ENCODE measurements at regions not wholly inside any gene's neighbourhood (a gene's known extent, or its start where the extent isn't known, plus 50 kb on each side); places are given as distances from the start of the nearest gene placed in this dataset.
A peak's percentile ranks its signal among the peaks of the same experiment; 100 is the strongest.

GRCh38 chr15:72859017-72859756 lies 75.6 kb upstream of the ADPGK start:
- TF ChIP-seq CTCF (IDR thresholded peaks at IDR 0.05; ENCODE audit: insufficient read depth, low read length): no peak
- DNase-seq (ENCODE audit: low read depth): no peak
- no peak overlapping the region for H3K4me3 ChIP-seq (ENCODE audit: low read depth, low read length)

DNA sequence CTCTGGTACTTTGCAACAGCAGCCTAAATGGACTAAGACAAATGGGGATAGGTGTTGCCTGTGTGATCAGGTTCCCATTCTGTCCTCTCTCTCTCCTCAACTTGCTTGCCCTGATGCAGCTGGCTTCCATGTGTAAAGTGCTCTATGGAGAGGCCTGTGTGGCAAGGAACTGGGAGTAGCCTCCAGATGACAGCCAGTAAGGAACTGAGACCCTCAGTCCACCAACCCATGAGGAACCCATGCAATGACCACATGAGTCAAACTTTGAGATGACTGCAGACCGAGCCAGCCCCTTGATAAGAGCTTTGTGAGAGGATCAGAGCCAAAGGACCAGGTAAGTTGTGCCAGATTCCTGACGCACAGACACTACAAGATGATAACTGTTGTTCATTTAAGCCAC lies 74.6 kb upstream of the ADPGK start:
- no peak for TF ChIP-seq CTCF (IDR thresholded peaks at IDR 0.05; ENCODE audit: insufficient read depth, low read length)
- no peak for DNase-seq (ENCODE audit: low read depth)
- H3K4me3 ChIP-seq (ENCODE audit: low read depth, low read length): no peak overlapping the region

- no peak overlapping the region for H3K4me3 ChIP-seq (ENCODE audit: low read depth, low read length)
- TF ChIP-seq CTCF (IDR thresholded peaks at IDR 0.05; ENCODE audit: insufficient read depth, low read length): no peak
- DNase-seq (ENCODE audit: low read depth): no peak
These were observed 73.9 kb upstream of the ADPGK start for GRCh38 chr15:72857331-72858063.

DNA sequence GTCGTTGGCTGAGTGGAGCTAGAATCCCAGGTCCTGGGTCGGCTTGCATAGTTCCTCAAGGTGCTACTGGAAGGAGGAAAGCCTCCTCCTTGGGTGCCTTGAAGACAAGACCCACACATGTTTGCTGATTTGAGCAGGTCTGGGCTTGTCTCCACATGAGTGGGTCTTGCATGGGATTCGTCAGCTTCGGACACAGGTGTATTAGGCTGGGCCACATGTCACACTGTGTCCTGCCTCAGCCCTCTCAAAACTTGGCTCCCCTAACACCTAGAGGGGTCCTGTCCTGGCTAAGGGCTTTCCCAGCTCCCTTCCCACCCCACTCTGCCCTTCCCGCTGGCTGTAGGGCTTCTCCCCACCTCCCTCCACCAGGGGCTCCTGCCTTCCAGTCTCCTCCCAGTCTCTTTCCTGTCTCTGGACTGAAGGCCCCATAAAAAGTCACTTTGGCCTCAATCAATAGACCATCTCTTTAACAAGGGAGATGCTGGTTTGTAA lies 73.0 kb upstream of the ADPGK start:
- DNase-seq (ENCODE audit: low read depth): no peak

GRCh38 chr15:72855791-72856190 lies 72.2 kb upstream of the ADPGK start:
- TF ChIP-seq CTCF (IDR thresholded peaks at IDR 0.05; ENCODE audit: insufficient read depth, low read length): no peak
- DNase-seq (ENCODE audit: low read depth): no peak
- no peak overlapping the region for H3K4me3 ChIP-seq (ENCODE audit: low read depth, low read length)

More for the DNA sequence above, 73.0 kb upstream of the ADPGK start:
- no peak for TF ChIP-seq CTCF (IDR thresholded peaks at IDR 0.05; ENCODE audit: insufficient read depth, low read length)
- no peak overlapping the region for H3K4me3 ChIP-seq (ENCODE audit: low read depth, low read length)

- TF ChIP-seq CTCF (IDR thresholded peaks at IDR 0.05; ENCODE audit: insufficient read depth, low read length): no peak
- DNase-seq (ENCODE audit: low read depth): peak; percentile 21
- H3K4me3 ChIP-seq (ENCODE audit: low read depth, low read length): no peak overlapping the region
These were observed 68.7 kb upstream of the ADPGK start for GRCh38 chr15:72852273-72852672.

Measured in fibroblast of the aortic adventitia (primary cell).